GM12872 (cell line): ENCODE measurements at regions not wholly inside any gene's neighbourhood (a gene's known extent, or its start where the extent isn't known, plus 50 kb on each side); places are given as distances from the start of the nearest gene placed in this dataset.

ENCODE experiments used
- CTCF ChIP-seq: IDR thresholded peaks from 3 replicates; pipeline ENCODE4 v1.5.1; 2011; ENCODE audit warnings: low read depth, mild to moderate bottlenecking, low read length, moderate library complexity; ENCODE audit not compliant: insufficient read depth

- TF ChIP-seq CTCF = no peak
Measured at GRCh38 chr4:159432436-159432835, 329.6 kb downstream of the RAPGEF2 start.

GRCh38 chr4:159433337-159433736 lies 330.5 kb downstream of the RAPGEF2 start:
- TF ChIP-seq CTCF = no peak

- TF ChIP-seq CTCF = no peak
Measured at GRCh38 chr4:159434114-159434870, 331.4 kb downstream of the RAPGEF2 start.

- TF ChIP-seq CTCF = no peak
Measured at GRCh38 chr4:159434871-159435241, 332.0 kb downstream of the RAPGEF2 start.

- TF ChIP-seq CTCF = no peak
Measured at GRCh38 chr4:159435561-159436023, 332.7 kb downstream of the RAPGEF2 start.

- TF ChIP-seq CTCF = no peak
Measured at GRCh38 chr4:159443975-159444374, 341.1 kb downstream of the RAPGEF2 start.

- TF ChIP-seq CTCF = no peak
Measured at GRCh38 chr4:159444678-159445077, 341.8 kb downstream of the RAPGEF2 start.

GRCh38 chr4:159445692-159446091 lies 342.8 kb downstream of the RAPGEF2 start:
- no peak for TF ChIP-seq CTCF
